HEK293T (cell line): ENCODE measurements at regions not wholly inside any gene's neighbourhood (a gene's known extent, or its start where the extent isn't known, plus 50 kb on each side); places are given as distances from the start of the nearest gene placed in this dataset.

Experiments
- FOXM1 ChIP-seq: fragments of 450-650 bp; IDR thresholded peaks from 2 replicates; pipeline ENCODE4 v1.6.1; 2017; ENCODE audit warnings: mild to moderate bottlenecking, borderline replicate concordance
- NFRKB ChIP-seq: fragments of 450-650 bp; IDR thresholded peaks from 2 replicates; pipeline ENCODE4 v1.6.1; 2016; ENCODE audit warnings: mild to moderate bottlenecking, moderate library complexity

DNA sequence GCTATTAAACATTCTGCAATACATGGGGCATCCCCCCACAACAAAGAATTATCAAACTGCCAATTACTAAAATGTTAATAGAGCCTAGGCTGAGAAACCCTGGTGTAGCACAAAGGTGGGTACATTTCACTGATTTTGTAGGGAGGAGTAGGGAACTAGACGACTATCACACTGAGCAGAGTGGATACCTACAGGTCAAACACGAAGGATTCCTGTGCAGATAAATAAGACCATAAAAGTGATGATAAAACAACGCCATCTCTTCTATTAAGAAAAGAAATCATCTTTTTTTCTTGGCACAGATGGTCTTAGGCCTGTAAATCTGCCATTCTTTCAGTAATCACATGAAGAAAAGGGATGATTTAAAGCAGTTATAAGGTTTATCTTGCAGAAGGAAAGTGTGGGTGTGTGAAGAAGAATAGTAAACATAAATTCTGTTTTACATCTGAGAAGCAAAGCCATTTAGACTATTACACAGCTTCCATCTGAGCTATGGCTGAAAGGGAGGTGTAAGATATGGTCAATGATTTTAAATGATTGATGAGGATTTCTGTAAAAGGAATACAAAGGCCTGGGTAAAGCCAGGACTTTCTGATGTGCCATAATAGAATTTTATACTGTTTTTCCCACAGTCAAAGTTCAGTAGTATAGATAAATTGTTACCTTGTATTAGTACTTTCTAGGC, 429.4 kb upstream of the GOT2 start:
- TF ChIP-seq NFRKB (no peak), FOXM1 (no peak)
